ENCODE measurements at regions not wholly inside any gene's neighbourhood (a gene's known extent, or its start where the extent isn't known, plus 50 kb on each side); places are given as distances from the start of the nearest gene placed in this dataset.

GRCh38 chr3:3307491-3307890 is 128.0 kb upstream of the CRBN start:
- no peak overlapping the region for H3K4me3 Mint-ChIP-seq
- DNase-seq: no peak
- H3K4me3 ChIP-seq (ENCODE audit: low read length): no peak overlapping the region
- no peak overlapping the region for H3K27ac Mint-ChIP-seq
- H3K36me3 Mint-ChIP-seq (ENCODE audit: low read depth): no peaks in the 10 kb centered on the region
- peaks cover 19% of the 10 kb centered on the region for H3K4me1 Mint-ChIP-seq
- H3K9me3 ChIP-seq (ENCODE audit: control insufficient read depth, low read length): peaks cover 7% of the 10 kb centered on the region
- no peak overlapping the region for H3K27ac ChIP-seq (ENCODE audit: low read depth, low read length)
- 92 to 100% methylated on average over 1 to 4 of the region's 4 CpGs for WGBS, 2 experiments (ENCODE audit: insufficient coverage in 1 of 2, insufficient read length in 1 of 2)
- no peak for TF ChIP-seq CTCF (conservative IDR thresholded peaks at IDR 0.05)
- H3K27me3 ChIP-seq (ENCODE audit: control insufficient read depth, insufficient read depth, low read length, poor library complexity, severe bottlenecking): no peaks in the 10 kb centered on the region
- H3K27me3 Mint-ChIP-seq (ENCODE audit: insufficient read depth): no peaks in the 10 kb centered on the region
- no peaks in the 10 kb centered on the region for H3K36me3 ChIP-seq (ENCODE audit: control insufficient read depth, insufficient read depth, low read length)
- no peak overlapping the region for H3K9ac ChIP-seq (ENCODE audit: extremely low read depth, low read length, poor library complexity, severe bottlenecking)
- H3K4me1 ChIP-seq (ENCODE audit: control insufficient read depth, insufficient read depth, low read length): no peaks in the 10 kb centered on the region
- peaks cover 4% of the 10 kb centered on the region for H3K9me3 Mint-ChIP-seq

GRCh38 chr3:3305841-3306240 is 126.3 kb upstream of the CRBN start:
- Mint-ChIP-seq H3K27ac (no peak overlapping the region), H3K4me1 (peaks cover 17% of the 10 kb centered on the region), H3K27me3 (ENCODE audit: insufficient read depth) (no peaks in the 10 kb centered on the region), H3K9me3 (peaks cover 4% of the 10 kb centered on the region), H3K4me3 (no peak overlapping the region), H3K36me3 (ENCODE audit: low read depth) (no peaks in the 10 kb centered on the region)
- DNase-seq: no peak
- TF ChIP-seq CTCF (conservative IDR thresholded peaks at IDR 0.05): no peak
- H3K4me1 ChIP-seq (ENCODE audit: control insufficient read depth, insufficient read depth, low read length): no peaks in the 10 kb centered on the region
- H3K27ac ChIP-seq (ENCODE audit: low read depth, low read length): no peak overlapping the region
- no peak overlapping the region for H3K9ac ChIP-seq (ENCODE audit: extremely low read depth, low read length, poor library complexity, severe bottlenecking)
- H3K27me3 ChIP-seq (ENCODE audit: control insufficient read depth, insufficient read depth, low read length, poor library complexity, severe bottlenecking): no peaks in the 10 kb centered on the region
- H3K4me3 ChIP-seq (ENCODE audit: low read length): no peak overlapping the region
- 89 to 90% methylated on average over 1 of the region's 1 CpG for WGBS, 2 experiments (ENCODE audit: insufficient coverage in 1 of 2, insufficient read length in 1 of 2)
- H3K9me3 ChIP-seq (ENCODE audit: control insufficient read depth, low read length): peaks cover 7% of the 10 kb centered on the region
- H3K36me3 ChIP-seq (ENCODE audit: control insufficient read depth, insufficient read depth, low read length): no peaks in the 10 kb centered on the region

DNA sequence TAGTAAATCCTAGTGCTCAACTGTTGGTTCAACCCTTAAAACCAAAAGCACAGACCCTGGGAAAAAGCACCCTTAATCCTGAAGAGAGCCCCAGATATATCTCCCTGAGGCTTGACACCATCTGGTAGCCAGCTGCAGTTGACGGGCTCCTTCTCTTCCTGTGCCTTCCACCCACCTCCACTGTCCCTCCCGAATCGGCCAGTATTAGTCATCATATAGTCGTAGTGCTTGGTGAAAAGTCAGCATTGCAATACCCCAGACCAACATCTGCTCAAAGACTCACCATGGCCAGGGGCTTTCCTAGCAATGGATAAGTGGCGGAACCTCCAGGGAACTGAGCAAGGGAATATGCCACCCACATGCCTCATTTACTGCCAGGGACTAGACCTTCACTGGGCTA is 125.6 kb upstream of the CRBN start:
- no peak for DNase-seq
- no peak for TF ChIP-seq CTCF (conservative IDR thresholded peaks at IDR 0.05)
- no peak overlapping the region for H3K27ac ChIP-seq (ENCODE audit: low read depth, low read length)
- Mint-ChIP-seq H3K27me3 (ENCODE audit: insufficient read depth) (no peaks in the 10 kb centered on the region), H3K9me3 (peaks cover 4% of the 10 kb centered on the region), H3K4me1 (peaks cover 12% of the 10 kb centered on the region), H3K36me3 (ENCODE audit: low read depth) (no peaks in the 10 kb centered on the region), H3K4me3 (no peak overlapping the region), H3K27ac (no peak overlapping the region)
- H3K27me3 ChIP-seq (ENCODE audit: control insufficient read depth, insufficient read depth, low read length, poor library complexity, severe bottlenecking): no peaks in the 10 kb centered on the region
- H3K9me3 ChIP-seq (ENCODE audit: control insufficient read depth, low read length): peaks cover 7% of the 10 kb centered on the region
- H3K36me3 ChIP-seq (ENCODE audit: control insufficient read depth, insufficient read depth, low read length): no peaks in the 10 kb centered on the region
- H3K4me1 ChIP-seq (ENCODE audit: control insufficient read depth, insufficient read depth, low read length): no peaks in the 10 kb centered on the region
- no peak overlapping the region for H3K9ac ChIP-seq (ENCODE audit: extremely low read depth, low read length, poor library complexity, severe bottlenecking)
- H3K4me3 ChIP-seq (ENCODE audit: low read length): no peak overlapping the region
- 93 to 100% methylated on average over 1 to 5 of the region's 5 CpGs for WGBS, 2 experiments (ENCODE audit: insufficient coverage in 1 of 2, insufficient read length in 1 of 2)
